GM12874 (cell line): ENCODE measurements at regions not wholly inside any gene's neighbourhood (a gene's known extent, or its start where the extent isn't known, plus 50 kb on each side); places are given as distances from the start of the nearest gene placed in this dataset.

Source experiments
- CTCF ChIP-seq: IDR thresholded peaks from 2 replicates; pipeline ENCODE4 v1.5.1; 2011; ENCODE audit warnings: low read depth, mild to moderate bottlenecking, control low read depth, low read length, moderate library complexity; ENCODE audit not compliant: insufficient read depth

DNA sequence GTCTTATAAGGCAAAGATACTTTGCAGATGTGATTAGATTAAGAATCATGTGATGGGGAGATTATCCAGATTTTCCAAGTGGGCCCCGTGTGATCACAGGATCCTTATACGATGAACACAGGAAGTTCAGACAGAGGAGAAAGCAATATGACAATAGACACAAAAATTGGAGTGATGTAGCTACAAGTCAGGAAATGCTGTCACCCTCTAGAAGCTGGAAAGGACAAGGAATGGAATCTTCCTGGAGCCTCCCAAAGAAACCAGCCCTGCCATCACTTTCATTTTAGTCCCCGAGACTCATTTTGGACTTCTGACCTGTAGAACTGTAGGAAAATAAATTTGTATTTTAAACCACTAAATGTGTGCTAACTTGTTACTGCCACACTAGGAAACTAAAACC lies 61.9 kb upstream of the C1orf21 start:
- no peak for TF ChIP-seq CTCF

GRCh38 chr1:184326278-184326677 lies 60.6 kb upstream of the C1orf21 start:
- TF ChIP-seq CTCF = no peak

GRCh38 chr1:184329245-184329953 lies 57.4 kb upstream of the C1orf21 start:
- no peak for TF ChIP-seq CTCF

- no peak for TF ChIP-seq CTCF
These were observed 56.6 kb upstream of the C1orf21 start for GRCh38 chr1:184329962-184330868.

- no peak for TF ChIP-seq CTCF
These were observed 56.0 kb upstream of the C1orf21 start for GRCh38 chr1:184330875-184331274.
